ENCODE measurements at regions not wholly inside any gene's neighbourhood (a gene's known extent, or its start where the extent isn't known, plus 50 kb on each side); places are given as distances from the start of the nearest gene placed in this dataset.

GRCh38 chr4:136156947-136157346 is 1375.3 kb downstream of the PCDH18 start:
- TF ChIP-seq CTCF (IDR thresholded peaks at IDR 0.05; ENCODE audit: low read depth, low read length, poor library complexity, severe bottlenecking): no peak
- no peak for TF ChIP-seq EZH2phosphoT487 (IDR thresholded peaks at IDR 0.05; ENCODE audit: borderline replicate concordance, low read length)
